GM19351 (cell line): ENCODE measurements at regions not wholly inside any gene's neighbourhood (a gene's known extent, or its start where the extent isn't known, plus 50 kb on each side); places are given as distances from the start of the nearest gene placed in this dataset.

Source experiments
- ATAC-seq: cut with Tn5 transposase; IDR thresholded peaks from one replicate; pipeline ENCODE4 v1.9.1; 2021; ENCODE audit warnings: mild to moderate bottlenecking, moderate library complexity; ENCODE audit not compliant: unreplicated experiment

DNA sequence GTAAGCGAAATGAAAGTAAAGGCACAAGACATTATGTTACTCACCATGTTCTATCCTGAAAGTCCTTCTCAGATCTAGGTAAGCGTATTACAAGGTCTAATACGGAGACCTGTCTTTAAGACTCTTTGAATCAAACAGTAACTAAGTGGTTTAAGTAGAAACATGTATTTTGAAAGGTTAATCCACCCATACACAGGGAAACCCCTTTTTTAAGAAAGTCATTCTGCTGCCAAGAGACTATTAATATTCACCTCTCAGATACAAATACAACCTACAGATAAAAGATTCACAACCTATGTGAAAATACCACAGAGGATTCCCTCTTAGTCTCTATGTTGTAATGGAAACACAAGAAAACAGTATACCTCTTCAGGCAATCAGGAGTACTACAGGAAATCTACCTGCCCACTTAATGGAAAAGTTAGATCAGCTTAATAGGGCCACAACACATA lies 63.2 kb upstream of the TNIP3 start:
- ATAC-seq: peak; percentile 73

DNA sequence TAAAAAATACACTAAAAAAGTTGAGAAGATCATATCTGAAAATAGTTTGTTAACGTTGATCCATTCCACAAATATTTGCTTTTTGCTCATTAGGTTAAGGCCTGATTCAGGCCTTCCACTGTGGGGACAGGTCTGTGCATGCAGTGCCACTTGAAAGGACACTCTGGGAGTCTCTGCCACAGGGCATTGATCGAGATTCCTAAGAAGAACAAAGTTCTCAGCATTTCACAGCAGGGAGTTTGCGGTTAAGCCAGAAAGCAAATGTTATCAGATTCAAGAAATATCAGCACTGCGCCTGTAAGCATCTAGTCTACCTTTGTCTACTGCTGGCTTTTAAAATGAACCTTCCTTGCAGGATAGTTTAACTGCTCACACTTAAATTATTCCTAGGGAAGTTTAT lies 62.2 kb upstream of the TNIP3 start:
- no peak for ATAC-seq

DNA sequence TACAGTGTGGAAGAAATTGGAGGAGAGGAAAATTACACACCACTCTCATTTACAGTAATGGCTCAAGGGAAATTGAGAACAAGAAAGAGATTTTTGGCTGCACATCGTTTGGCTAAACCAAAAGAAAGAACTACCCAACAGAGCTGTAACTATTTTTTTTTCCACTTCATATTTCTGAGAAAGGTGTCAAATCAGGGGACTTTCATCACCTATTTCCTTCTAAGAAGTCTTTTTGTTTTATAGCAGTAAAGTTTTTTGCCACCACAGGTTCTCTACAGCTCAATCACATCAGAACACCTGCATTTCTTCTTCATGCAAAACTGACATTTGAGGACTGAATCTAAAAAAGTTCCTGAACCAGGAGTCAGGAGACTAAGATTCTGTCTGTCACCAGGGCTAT lies 57.5 kb upstream of the TNIP3 start:
- ATAC-seq: no peak

DNA sequence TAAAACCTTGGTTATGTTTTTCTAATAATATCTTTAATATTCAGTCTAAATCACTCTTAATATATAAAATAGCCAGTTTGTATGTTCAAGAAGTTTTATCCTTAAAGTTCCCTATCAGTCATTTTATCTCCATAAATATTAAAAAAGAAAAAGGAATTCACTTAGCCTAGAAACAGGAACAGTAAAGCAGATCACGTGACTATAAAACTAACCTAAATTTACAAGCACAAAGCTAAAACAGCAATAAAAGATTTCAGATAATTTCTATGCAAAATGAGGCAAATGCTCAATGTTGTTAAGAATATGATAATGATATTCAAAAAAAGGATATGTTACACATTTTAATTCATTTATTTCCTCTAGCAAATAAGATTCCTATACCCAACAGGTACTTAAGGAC lies 57.1 kb upstream of the TNIP3 start:
- ATAC-seq: no peak

DNA sequence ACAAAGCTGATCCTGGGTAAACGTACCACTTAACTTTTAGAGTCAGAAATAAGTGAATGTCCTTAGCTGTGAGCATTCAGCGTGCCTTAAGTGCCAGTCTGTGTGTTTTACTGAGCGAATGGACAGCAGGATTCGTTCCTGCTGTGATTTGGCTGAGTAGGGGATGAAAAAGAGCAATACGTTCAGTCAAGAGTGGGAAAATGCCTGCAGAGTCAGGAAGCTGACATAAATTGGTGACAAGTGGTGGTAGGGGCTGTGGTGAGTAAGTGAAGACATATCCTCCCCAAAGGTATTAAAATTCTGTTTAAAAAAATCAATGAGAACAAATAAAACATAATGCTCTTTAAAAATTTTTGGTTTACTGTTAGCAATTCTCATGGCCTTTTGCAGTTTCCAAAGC lies 56.6 kb upstream of the TNIP3 start:
- ATAC-seq: no peak

DNA sequence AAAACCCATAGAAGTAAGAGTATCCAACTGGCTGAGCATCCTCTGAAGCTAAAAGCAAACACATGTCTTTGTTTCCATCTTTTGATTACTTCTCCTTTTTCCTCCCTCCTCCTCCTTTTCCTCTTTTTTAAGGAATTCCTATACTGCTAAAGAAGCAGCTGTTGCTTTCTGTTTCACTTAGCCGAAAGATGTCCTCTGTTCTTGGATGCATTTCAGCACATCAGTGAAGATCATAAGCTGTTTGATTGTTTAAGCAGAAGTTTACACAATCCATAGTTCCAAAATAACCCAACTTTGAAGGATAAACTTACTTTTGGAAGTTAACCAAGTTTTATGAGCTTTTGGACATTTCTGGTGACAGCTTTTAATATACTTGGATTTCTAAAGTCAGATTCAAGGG lies 55.1 kb upstream of the TNIP3 start:
- no peak for ATAC-seq

DNA sequence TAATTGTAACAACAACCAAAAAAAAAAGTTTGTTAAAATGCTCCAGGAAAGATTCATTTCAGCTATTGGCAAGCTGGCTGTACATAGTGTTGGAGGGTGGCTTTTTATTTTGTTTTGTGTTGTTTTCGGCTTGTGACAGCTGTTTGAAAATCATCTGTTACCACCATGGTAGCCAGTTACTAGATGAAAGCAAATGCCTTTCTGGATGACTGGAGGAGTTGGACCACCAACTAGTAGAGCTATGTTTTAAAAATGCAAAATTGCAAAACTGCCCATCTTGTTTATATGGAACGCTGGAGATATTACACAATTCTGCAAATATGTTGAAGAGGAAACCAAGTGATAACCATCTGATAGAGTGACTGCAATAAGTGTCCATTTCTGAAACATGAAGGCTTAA lies 53.2 kb upstream of the TNIP3 start:
- ATAC-seq: no peak

DNA sequence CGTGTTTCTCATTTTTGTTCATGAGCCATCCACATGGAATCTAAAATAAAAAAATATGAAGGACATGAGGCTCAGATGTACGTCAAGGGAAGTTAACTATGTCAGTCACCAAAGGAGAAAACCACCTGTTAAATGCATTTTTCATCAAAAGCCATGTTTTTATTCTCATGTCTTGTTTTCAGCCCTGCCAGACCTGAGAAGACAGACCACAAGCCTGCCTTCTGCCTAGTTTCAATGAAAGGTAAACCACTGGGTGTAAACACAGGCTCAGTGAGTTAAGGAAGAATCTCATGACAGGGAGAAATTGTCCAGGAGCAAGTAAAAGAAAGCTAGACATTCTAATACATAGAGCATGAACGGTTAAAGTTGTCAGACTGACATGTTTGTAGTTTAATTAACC lies 52.3 kb upstream of the TNIP3 start:
- no peak for ATAC-seq

DNA sequence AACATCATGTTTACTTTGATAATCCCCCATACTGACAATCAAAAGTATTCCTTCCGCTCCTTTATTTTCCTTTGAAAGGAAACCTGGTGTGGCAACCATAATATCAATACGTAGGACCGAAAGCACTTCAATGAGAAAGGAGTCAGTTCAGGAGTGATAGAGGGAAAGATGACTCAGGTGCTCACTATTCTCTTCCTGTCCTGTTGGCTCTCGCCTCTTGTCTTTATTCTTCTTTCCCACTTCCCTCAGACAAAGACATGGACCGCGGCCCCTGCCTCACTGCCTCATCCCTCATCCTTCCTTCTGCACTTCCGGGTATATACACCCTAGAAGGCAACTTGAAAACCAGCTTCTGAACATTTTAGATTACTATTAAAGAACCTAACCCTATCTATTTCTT lies 49.8 kb upstream of the TNIP3 start:
- no peak for ATAC-seq
